K562 (cell line): ENCODE measurements at regions not wholly inside any gene's neighbourhood (a gene's known extent, or its start where the extent isn't known, plus 50 kb on each side); places are given as distances from the start of the nearest gene placed in this dataset.
A peak's percentile ranks its signal among the peaks of the same experiment; 100 is the strongest.

Source experiments
- ATAC-seq: fragments of 200-7000 bp; cut with Tn5 transposase; 3 replicates; pipeline ENCODE4 v1.9.1; 2020; ENCODE audit warnings: moderate library complexity
- BruUV-seq: library from RNA; stranded (reverse); fragments of 400-500 nt; replicated peaks from 2 replicates; lab custom pipeline; 2021; lab: Mats Ljungman, UMichigan
- CTCF ChIA-PET: fragments of 300-600 bp; formaldehyde crosslinking; extraction: SDS; loops from one replicate; lab custom pipeline; 2021; ENCODE audit warnings: low intra/inter-chr PET ratio; lab: Yijun Ruan, JAX
- POLR2A ChIA-PET: fragments of 300-600, 350-650 bp; sonication (Branson Sonifier 250); formaldehyde crosslinking; extraction: SDS; loops from one replicate; lab custom pipeline; 2021; ENCODE audit warnings: antibody characterized with exemption, inconsistent platforms; lab: Yijun Ruan, JAX
- DNase-seq, 4 experiments: peaks; one replicate each; pipeline versions ENCODE4 v3.0.0 to v3.0.0-alpha.2; 2011 to 2018; ENCODE audit warnings: low spot score in 3 of 4, mixed read lengths in 3 of 4; ENCODE audit errors: extremely low read depth in 1 of 4
- FAIRE-seq: peaks from 2 replicates; lab custom pipeline; 2011; peaks lifted over from hg19 to GRCh38; lab: Jason Lieb, UNC
- H2AFZ ChIP-seq: 2 replicates; pipeline ENCODE4 v1.6.0; 2011; ENCODE audit warnings: low read depth, low read length, control low read depth, inconsistent platforms
- H3K27ac ChIP-seq: fragments of 200-600 bp; 3 replicates; pipeline ENCODE4 v1.8.0; 2011; ENCODE audit warnings: low read depth, mild to moderate bottlenecking, control low read depth, inconsistent platforms, low read length, moderate library complexity, mixed read lengths; ENCODE audit errors: extremely low read depth
- H3K27me3 ChIP-seq, 2 experiments: fragments of 300-600 bp in 1 of 2; 2 replicates in 1 of 2; 3 replicates in 1 of 2; pipeline versions ENCODE4 v1.6.0 to v1.8.0; 2011; ENCODE audit warnings: inconsistent platforms in 2 of 2, low read length in 2 of 2, mild to moderate bottlenecking in 1 of 2, mixed read lengths in 1 of 2, moderate library complexity in 1 of 2; ENCODE audit not compliant: control insufficient read depth in 2 of 2, insufficient read depth in 2 of 2
- H3K36me3 ChIP-seq: fragments of 300-600 bp; 3 replicates; pipeline ENCODE4 v1.8.0; 2011; ENCODE audit warnings: mild to moderate bottlenecking, low read length, inconsistent platforms; ENCODE audit not compliant: control insufficient read depth, insufficient read depth
- H3K4me1 ChIP-seq, 2 experiments: fragments of 200-600 bp in 1 of 2; replicated peaks in 1 of 2; 2 replicates in 1 of 2; 3 replicates in 1 of 2; pipeline versions ENCODE4 v1.5.1 to v1.8.0; 2011; ENCODE audit warnings: inconsistent platforms in 2 of 2, low read length in 2 of 2, mild to moderate bottlenecking in 1 of 2, mixed read lengths in 1 of 2, moderate library complexity in 1 of 2; ENCODE audit not compliant: control insufficient read depth in 2 of 2, insufficient read depth in 2 of 2
- H3K4me2 ChIP-seq: 2 replicates; pipeline ENCODE4 v1.6.1; 2011; ENCODE audit warnings: low read length, control low read depth, inconsistent platforms, mixed read lengths; ENCODE audit not compliant: insufficient read depth
- H3K4me3 ChIP-seq: fragments of 200-600 bp; sonication (generic), shearing (Covaris generic); 2 replicates; pipeline ENCODE4 v1.5.1; 2016; ENCODE audit warnings: control low read depth, inconsistent platforms
- H3K79me2 ChIP-seq: fragments of 200-600 bp; 3 replicates; pipeline ENCODE4 v1.8.0; 2011; ENCODE audit warnings: low read length, inconsistent platforms; ENCODE audit not compliant: control insufficient read depth, insufficient read depth
- H3K9ac ChIP-seq, 2 experiments: 2 replicates each; pipeline versions ENCODE4 v1.6.0 to v1.6.1; 2011; ENCODE audit warnings: low read depth in 2 of 2, low read length in 2 of 2, control low read depth in 1 of 2, inconsistent platforms in 1 of 2, mild to moderate bottlenecking in 1 of 2, mixed read lengths in 1 of 2; ENCODE audit not compliant: insufficient read depth in 1 of 2
- H3K9me1 ChIP-seq: one replicate; pipeline ENCODE4 v1.6.0; 2011; ENCODE audit warnings: inconsistent platforms, mild to moderate bottlenecking, low read length, moderate library complexity; ENCODE audit not compliant: control insufficient read depth, insufficient read depth
- H3K9me3 ChIP-seq: replicated peaks from 2 replicates; pipeline ENCODE4 v1.5.1; 2011; ENCODE audit warnings: low read depth, low read length, inconsistent platforms; ENCODE audit not compliant: control insufficient read depth, insufficient read depth
- H4K20me1 ChIP-seq: replicated peaks from 2 replicates; pipeline ENCODE4 v1.6.1; 2011; ENCODE audit warnings: low read length, inconsistent platforms, mixed read lengths; ENCODE audit not compliant: control insufficient read depth, insufficient read depth
- BMI1 ChIP-seq: fragments of 150-350 bp; IDR thresholded peaks from 2 replicates; pipeline ENCODE4 v1.6.1; 2014; ENCODE audit warnings: low read length
- CEBPB ChIP-seq: fragments of 450-650 bp; IDR thresholded peaks from 2 replicates; pipeline ENCODE4 v1.6.1; 2016; ENCODE audit warnings: missing genetic modification characterization, missing compliant biosample characterization
- CREB1 ChIP-seq, 2 experiments: sonication (generic) in 1 of 2; formaldehyde crosslinking in 1 of 2; IDR thresholded peaks; 2 replicates each; pipeline versions ENCODE4 v1.6.1 to v1.8.0; 2012 to 2022; ENCODE audit warnings: inconsistent platforms in 1 of 2, mild to moderate bottlenecking in 1 of 2, missing genetic modification reagents in 1 of 2, moderate library complexity in 1 of 2
- FOSL1 ChIP-seq: fragments of 200-800 bp; sonication (Bioruptor generic); conservative IDR thresholded peaks from 2 replicates; pipeline ENCODE4 v1.6.1; 2016; ENCODE audit warnings: missing genetic modification characterization, missing compliant biosample characterization
- HMG20B ChIP-seq: fragments of 250-450 bp; sonication (Bioruptor Pico); IDR thresholded peaks from 2 replicates; pipeline ENCODE4 v1.5.0; 2021; ENCODE audit warnings: mild to moderate bottlenecking
- HNRNPL ChIP-seq: fragments of 200-400 bp; formaldehyde crosslinking; IDR thresholded peaks from 2 replicates; pipeline ENCODE4 v1.6.1; 2017; ENCODE audit warnings: low read depth, mild to moderate bottlenecking, low read length
- JUND ChIP-seq, 2 experiments: IDR thresholded peaks; 2 replicates in 1 of 2; 3 replicates in 1 of 2; pipeline ENCODE4 v1.6.1; 2011; ENCODE audit warnings: borderline replicate concordance in 2 of 2, low read depth in 2 of 2, low read length in 2 of 2, improper control_type of control experiment in 1 of 2, missing biosample characterization in 1 of 2, missing genetic modification characterization in 1 of 2, missing genetic modification reagents in 1 of 2
- MAFF ChIP-seq: IDR thresholded peaks from 2 replicates; pipeline ENCODE4 v1.6.1; 2012; ENCODE audit warnings: low read length, improper control_type of control experiment
- MAFK ChIP-seq: IDR thresholded peaks from 2 replicates; pipeline ENCODE4 v1.6.1; 2011; ENCODE audit warnings: low read length, improper control_type of control experiment
- MXI1 ChIP-seq: IDR thresholded peaks from 2 replicates; pipeline ENCODE4 v1.6.1; 2011; ENCODE audit warnings: low read depth, mild to moderate bottlenecking, improper control_type of control experiment, low read length
- NFE2 ChIP-seq: IDR thresholded peaks from 2 replicates; pipeline ENCODE4 v1.6.1; 2014; ENCODE audit warnings: antibody characterized with exemption, low read depth
- RFX1 ChIP-seq: fragments of 450-650 bp; IDR thresholded peaks from 2 replicates; pipeline ENCODE4 v1.6.1; 2016; ENCODE audit warnings: mild to moderate bottlenecking, moderate library complexity
- RFX5 ChIP-seq: IDR thresholded peaks from 2 replicates; pipeline ENCODE4 v1.6.1; 2011; ENCODE audit warnings: low read depth, mild to moderate bottlenecking, improper control_type of control experiment, low read length
- SMARCA4 ChIP-seq: fragments of 450-650 bp; IDR thresholded peaks from 2 replicates; pipeline ENCODE4 v1.6.1; 2016
- SNRNP70 ChIP-seq: fragments of 200-400 bp; formaldehyde crosslinking; optimal IDR thresholded peaks from 2 replicates; pipeline ENCODE3; 2017; ENCODE audit warnings: low read depth, low read length
- SP1 ChIP-seq: sonication (generic); formaldehyde crosslinking; IDR thresholded peaks from 2 replicates; pipeline ENCODE4 v1.8.1; 2022; ENCODE audit warnings: mild to moderate bottlenecking, missing genetic modification reagents
- SRSF7 ChIP-seq: fragments of 200-400 bp; formaldehyde crosslinking; optimal IDR thresholded peaks from 2 replicates; pipeline ENCODE3; 2017; ENCODE audit warnings: mild to moderate bottlenecking, low read depth, low read length
- TARDBP ChIP-seq: fragments of 450-650 bp; IDR thresholded peaks from 2 replicates; pipeline ENCODE4 v1.6.1; 2016
- ZNF316 ChIP-seq: fragments of 450-650 bp; IDR thresholded peaks from 2 replicates; pipeline ENCODE4 v1.6.1; 2016
- ZNF431 ChIP-seq: sonication (generic); formaldehyde crosslinking; IDR thresholded peaks from 2 replicates; pipeline ENCODE4 v1.8.0; 2022; ENCODE audit warnings: mild to moderate bottlenecking, missing genetic modification reagents
- ZNF57 ChIP-seq: fragments of 450-650 bp; formaldehyde crosslinking; IDR thresholded peaks from 2 replicates; pipeline ENCODE4 v1.4.0; 2020; ENCODE audit warnings: mild to moderate bottlenecking, moderate library complexity
- ZNF696 ChIP-seq: fragments of 250-450 bp; sonication (Bioruptor Pico); conservative IDR thresholded peaks from 2 replicates; pipeline ENCODE4 v1.4.0; 2020; ENCODE audit warnings: mild to moderate bottlenecking, moderate library complexity
- ZNF785 ChIP-seq: fragments of 250-450 bp; sonication (Bioruptor Pico); IDR thresholded peaks from 2 replicates; pipeline ENCODE4 v1.4.0; 2020; ENCODE audit warnings: mild to moderate bottlenecking
- WGBS: fragments of 100-300 bp; shearing (Covaris generic); methylation state at CpG from one replicate; pipeline ENCODE4 v1.1.6; 2016; ENCODE audit warnings: low coverage, mixed read lengths; ENCODE audit not compliant: insufficient coverage; ENCODE audit errors: missing lambda C conversion rate; 5-methylcytosine and 5-hydroxymethylcytosine counted together
- in situ Hi-C: fragments of 300-500 bp; cut with MboI; formaldehyde crosslinking; loops from 4 replicates; pipeline ENCODE4 v1.15.0; 2018; ENCODE audit warnings: inconsistent platforms, mixed read lengths
- intact Hi-C: fragments of 100-400 bp; cut with micrococcal nuclease; formaldehyde crosslinking; loops from 2 replicates; pipeline ENCODE4 v1.14.2; 2022
- TF ChIP-seq, protein P1 (sequence below): sonication (generic); formaldehyde crosslinking; IDR thresholded peaks from 2 replicates; pipeline ENCODE4 v1.8.1; 2023; ENCODE audit warnings: mild to moderate bottlenecking, missing genetic modification reagents, moderate library complexity
- TF ChIP-seq, protein P2 (sequence below): fragments of 250-450 bp; sonication (Bioruptor Pico); IDR thresholded peaks from 2 replicates; pipeline ENCODE4 v1.4.0; 2020; ENCODE audit warnings: mild to moderate bottlenecking

DNA sequence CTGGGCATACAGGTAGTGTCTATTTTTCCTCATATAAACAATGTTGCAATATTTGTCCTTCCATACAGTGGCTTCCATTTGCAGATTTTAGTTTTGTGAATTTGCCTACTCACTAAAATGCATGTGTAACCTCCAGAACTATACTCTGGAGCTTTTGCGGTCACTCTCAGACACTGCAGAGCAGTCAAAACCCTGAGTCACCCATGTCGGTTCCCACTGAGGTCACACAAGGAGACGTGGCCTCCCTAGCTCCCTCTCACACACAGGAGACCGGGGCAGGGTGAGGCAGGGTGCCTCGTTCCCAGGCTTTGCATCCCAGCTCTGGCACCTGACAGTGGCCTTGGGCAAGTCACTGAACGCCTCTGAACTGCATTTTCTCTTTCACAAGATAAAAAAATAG lies 55.5 kb upstream of the ZNF354A start:
- in situ Hi-C loops, result no loop called here
- Histone ChIP-seq H3K27me3 (peaks cover 0 to 4% of the 10 kb centered on the region in 2 experiments; a peak in 2 of 5 replicates), H4K20me1 (no peaks in the 10 kb centered on the region), H3K36me3 (peaks cover 3% of the 10 kb centered on the region; the same call in 2 of the 3 replicates), H2AFZ (no peak overlapping the region), H3K4me2 (no peak overlapping the region), H3K27ac (no peak overlapping the region), H3K4me1 (peaks cover 0 to 12% of the 10 kb centered on the region in 2 experiments; a peak in 3 of 5 replicates), H3K4me3 (no peak overlapping the region), H3K9ac (0 out of 4 replicates have a peak overlapping the region, but pooled peaks of 1 of the 2 experiments have one; percentile 78), H3K9me1 (no peaks in the 10 kb centered on the region), H3K79me2 (no peaks in the 10 kb centered on the region), H3K9me3 (no peaks in the 10 kb centered on the region)
- intact Hi-C loops, result no loop called here
- ATAC-seq (peak; percentile 79), FAIRE-seq (peak; percentile 82), DNase-seq (peak; percentile 16 to 41 (median 23))
- POLR2A ChIA-PET, result interaction anchor here (0.6 kb wide), 1 partner anchor 1213 kb away, joined by 4 read pairs; no protein-coding TSS in a partner anchor
- BruUV-seq, result no TSS peak
- CTCF ChIA-PET, result no interaction called here
- WGBS, result 23% methylated on average over 6 of the region's 6 CpGs
- TF ChIP-seq FOSL1 (peak; percentile 61; the same call in 1 of the 2 replicates), SNRNP70 (no peak), ZNF57 (CRISPR knock-in tag) (no peak), MXI1 (no peak), NFE2 (peak; percentile 63), SRSF7 (no peak), ZNF316 (peak; percentile 37; the same call in 1 of the 2 replicates), ZNF696 (CRISPR knock-in tag) (no peak), HMG20B (no peak), MAFF (peak; percentile 44; the same call in 1 of the 2 replicates), TARDBP (no peak), SP1 (CRISPR knock-in tag) (no peak), HNRNPL (no peak), ZNF431 (no peak), CREB1 (IDR thresholded peaks at IDR 0.05) (no peak), CREB1 (CRISPR knock-in tag; IDR thresholded peaks at IDR 0.05) (no peak), JUND (IDR thresholded peaks at IDR 0.05; ENCODE audit: borderline replicate concordance, low read depth, low read length) (peak; percentile 29; the same call in 1 of the 2 replicates), JUND (tag; IDR thresholded peaks at IDR 0.05; ENCODE audit: borderline replicate concordance, low read depth, low read length) (no peak; the same call in 2 of the 3 replicates), RFX5 (no peak), CEBPB (tag) (peak; percentile 40), BMI1 (no peak), RFX1 (no peak), SMARCA4 (no peak), ZNF785 (CRISPR knock-in tag) (no peak), MAFK (peak; percentile 50)
- TF ChIP-seq, protein P1, sequence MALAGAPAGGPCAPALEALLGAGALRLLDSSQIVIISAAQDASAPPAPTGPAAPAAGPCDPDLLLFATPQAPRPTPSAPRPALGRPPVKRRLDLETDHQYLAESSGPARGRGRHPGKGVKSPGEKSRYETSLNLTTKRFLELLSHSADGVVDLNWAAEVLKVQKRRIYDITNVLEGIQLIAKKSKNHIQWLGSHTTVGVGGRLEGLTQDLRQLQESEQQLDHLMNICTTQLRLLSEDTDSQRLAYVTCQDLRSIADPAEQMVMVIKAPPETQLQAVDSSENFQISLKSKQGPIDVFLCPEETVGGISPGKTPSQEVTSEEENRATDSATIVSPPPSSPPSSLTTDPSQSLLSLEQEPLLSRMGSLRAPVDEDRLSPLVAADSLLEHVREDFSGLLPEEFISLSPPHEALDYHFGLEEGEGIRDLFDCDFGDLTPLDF (CRISPR knock-in tag), result no peak
- TF ChIP-seq, protein P2, sequence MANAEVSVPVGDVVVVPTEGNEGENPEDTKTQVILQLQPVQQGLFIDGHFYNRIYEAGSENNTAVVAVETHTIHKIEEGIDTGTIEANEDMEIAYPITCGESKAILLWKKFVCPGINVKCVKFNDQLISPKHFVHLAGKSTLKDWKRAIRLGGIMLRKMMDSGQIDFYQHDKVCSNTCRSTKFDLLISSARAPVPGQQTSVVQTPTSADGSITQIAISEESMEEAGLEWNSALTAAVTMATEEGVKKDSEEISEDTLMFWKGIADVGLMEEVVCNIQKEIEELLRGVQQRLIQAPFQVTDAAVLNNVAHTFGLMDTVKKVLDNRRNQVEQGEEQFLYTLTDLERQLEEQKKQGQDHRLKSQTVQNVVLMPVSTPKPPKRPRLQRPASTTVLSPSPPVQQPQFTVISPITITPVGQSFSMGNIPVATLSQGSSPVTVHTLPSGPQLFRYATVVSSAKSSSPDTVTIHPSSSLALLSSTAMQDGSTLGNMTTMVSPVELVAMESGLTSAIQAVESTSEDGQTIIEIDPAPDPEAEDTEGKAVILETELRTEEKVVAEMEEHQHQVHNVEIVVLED (CRISPR knock-in tag), result no peak
